NCI-H526 treated with DMSO at 0.1 percent for 48 hours (cell line): ENCODE measurements at regions not wholly inside any gene's neighbourhood (a gene's known extent, or its start where the extent isn't known, plus 50 kb on each side); places are given as distances from the start of the nearest gene placed in this dataset.
A peak's percentile ranks its signal among the peaks of the same experiment; 100 is the strongest.
"Not testable (repeated sequence)": the region's sequence is repeated elsewhere in the genome, so short reads cannot be mapped to it uniquely, and the experiment has no call there.

Experiments
- DNase-seq: peaks from one replicate; lab custom pipeline; 2025; lab: John Stamatoyannopoulos, UW

GRCh38 chrX:55142206-55142918 lies 53.5 kb downstream of the PAGE2 start:
- DNase-seq = peak; percentile 72

GRCh38 chrX:55142919-55143310 lies 54.1 kb downstream of the PAGE2 start:
- DNase-seq = no peak

- no peak for DNase-seq
Observed at GRCh38 chrX:55143621-55144020, 54.8 kb downstream of the PAGE2 start.

- DNase-seq = no peak
Observed at GRCh38 chrX:55144697-55145096, 55.9 kb downstream of the PAGE2 start.

- DNase-seq = no peak
Observed at GRCh38 chrX:55149242-55149641, 60.4 kb downstream of the PAGE2 start.

GRCh38 chrX:55151199-55151598 lies 62.4 kb downstream of the PAGE2 start:
- no peak for DNase-seq

- no peak for DNase-seq
Observed at GRCh38 chrX:55159551-55159950, 60.6 kb upstream of the PAGE5 start.

GRCh38 chrX:55160685-55161552 lies 59.2 kb upstream of the PAGE5 start:
- DNase-seq = peak; percentile 91

GRCh38 chrX:55161581-55161980 lies 58.6 kb upstream of the PAGE5 start:
- DNase-seq = no peak

GRCh38 chrX:55163171-55163570 lies 57.0 kb upstream of the PAGE5 start:
- no peak for DNase-seq

GRCh38 chrX:55165026-55165425 lies 55.1 kb upstream of the PAGE5 start:
- DNase-seq = not testable (repeated sequence)

GRCh38 chrX:55167124-55167803 lies 52.9 kb upstream of the PAGE5 start:
- no peak for DNase-seq

GRCh38 chrX:55167901-55168300 lies 52.2 kb upstream of the PAGE5 start:
- no peak for DNase-seq

GRCh38 chrX:55169782-55170181 lies 50.4 kb upstream of the PAGE5 start:
- no peak for DNase-seq
